ENCODE measurements at regions not wholly inside any gene's neighbourhood (a gene's known extent, or its start where the extent isn't known, plus 50 kb on each side); places are given as distances from the start of the nearest gene placed in this dataset.

- Histone ChIP-seq H3K4me1 (ENCODE audit: control insufficient read depth in 4 of 4, insufficient read depth in 4 of 4, low read length in 3 of 4) (no peaks in the 10 kb centered on the region), H3K36me3 (ENCODE audit: control insufficient read depth in 4 of 4, insufficient read depth in 3 of 4, low read depth in 1 of 4, low read length in 3 of 4) (no peaks in the 10 kb centered on the region), H3K9ac (ENCODE audit: low read depth in 1 of 2, low read length in 2 of 2) (no peak overlapping the region), H3K27me3 (ENCODE audit: control insufficient read depth in 4 of 4, insufficient read depth in 4 of 4, low read length in 3 of 4) (no peaks in the 10 kb centered on the region), H3K27ac (ENCODE audit: low read depth in 1 of 2, low read length in 2 of 2) (no peak overlapping the region), H3K4me3 (ENCODE audit: low read depth in 1 of 3, low read length in 3 of 3) (no peak overlapping the region), H3K9me3 (ENCODE audit: control insufficient read depth in 4 of 4, low read length in 3 of 4) (no peaks in the 10 kb centered on the region)
- DNase-seq (ENCODE audit: low spot score): no peak
- WGBS: 90% methylated on average over 2 of the region's 2 CpGs
- TF ChIP-seq TAF1 (conservative IDR thresholded peaks at IDR 0.05) (no peak), FOXA1 (IDR thresholded peaks at IDR 0.05) (no peak), NR2F2 (IDR thresholded peaks at IDR 0.05) (no peak), ZBTB33 (IDR thresholded peaks at IDR 0.05) (no peak), FOXA2 (IDR thresholded peaks at IDR 0.05) (no peak), CTCF (IDR thresholded peaks at IDR 0.05; ENCODE audit: low read depth, low read length, missing input control) (no peak), GABPA (IDR thresholded peaks at IDR 0.05 in 1 of 2, conservative IDR thresholded peaks at IDR 0.05 in 1 of 2) (no peak), RXRA (IDR thresholded peaks at IDR 0.05) (no peak), EGR1 (IDR thresholded peaks at IDR 0.05; ENCODE audit: low read depth in 2 of 2) (no peak), YY1 (IDR thresholded peaks at IDR 0.05) (no peak), ATF3 (IDR thresholded peaks at IDR 0.05) (no peak), SP1 (IDR thresholded peaks at IDR 0.05) (no peak), JUND (IDR thresholded peaks at IDR 0.05) (no peak), RAD21 (IDR thresholded peaks at IDR 0.05) (no peak), HNF4A (conservative IDR thresholded peaks at IDR 0.05) (no peak)
- TF ChIP-seq, protein P1, sequence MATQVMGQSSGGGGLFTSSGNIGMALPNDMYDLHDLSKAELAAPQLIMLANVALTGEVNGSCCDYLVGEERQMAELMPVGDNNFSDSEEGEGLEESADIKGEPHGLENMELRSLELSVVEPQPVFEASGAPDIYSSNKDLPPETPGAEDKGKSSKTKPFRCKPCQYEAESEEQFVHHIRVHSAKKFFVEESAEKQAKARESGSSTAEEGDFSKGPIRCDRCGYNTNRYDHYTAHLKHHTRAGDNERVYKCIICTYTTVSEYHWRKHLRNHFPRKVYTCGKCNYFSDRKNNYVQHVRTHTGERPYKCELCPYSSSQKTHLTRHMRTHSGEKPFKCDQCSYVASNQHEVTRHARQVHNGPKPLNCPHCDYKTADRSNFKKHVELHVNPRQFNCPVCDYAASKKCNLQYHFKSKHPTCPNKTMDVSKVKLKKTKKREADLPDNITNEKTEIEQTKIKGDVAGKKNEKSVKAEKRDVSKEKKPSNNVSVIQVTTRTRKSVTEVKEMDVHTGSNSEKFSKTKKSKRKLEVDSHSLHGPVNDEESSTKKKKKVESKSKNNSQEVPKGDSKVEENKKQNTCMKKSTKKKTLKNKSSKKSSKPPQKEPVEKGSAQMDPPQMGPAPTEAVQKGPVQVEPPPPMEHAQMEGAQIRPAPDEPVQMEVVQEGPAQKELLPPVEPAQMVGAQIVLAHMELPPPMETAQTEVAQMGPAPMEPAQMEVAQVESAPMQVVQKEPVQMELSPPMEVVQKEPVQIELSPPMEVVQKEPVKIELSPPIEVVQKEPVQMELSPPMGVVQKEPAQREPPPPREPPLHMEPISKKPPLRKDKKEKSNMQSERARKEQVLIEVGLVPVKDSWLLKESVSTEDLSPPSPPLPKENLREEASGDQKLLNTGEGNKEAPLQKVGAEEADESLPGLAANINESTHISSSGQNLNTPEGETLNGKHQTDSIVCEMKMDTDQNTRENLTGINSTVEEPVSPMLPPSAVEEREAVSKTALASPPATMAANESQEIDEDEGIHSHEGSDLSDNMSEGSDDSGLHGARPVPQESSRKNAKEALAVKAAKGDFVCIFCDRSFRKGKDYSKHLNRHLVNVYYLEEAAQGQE (IDR thresholded peaks at IDR 0.05): no peak
Measured at GRCh38 chr13:44795176-44795575, 194.1 kb downstream of the NUFIP1 start.

DNA sequence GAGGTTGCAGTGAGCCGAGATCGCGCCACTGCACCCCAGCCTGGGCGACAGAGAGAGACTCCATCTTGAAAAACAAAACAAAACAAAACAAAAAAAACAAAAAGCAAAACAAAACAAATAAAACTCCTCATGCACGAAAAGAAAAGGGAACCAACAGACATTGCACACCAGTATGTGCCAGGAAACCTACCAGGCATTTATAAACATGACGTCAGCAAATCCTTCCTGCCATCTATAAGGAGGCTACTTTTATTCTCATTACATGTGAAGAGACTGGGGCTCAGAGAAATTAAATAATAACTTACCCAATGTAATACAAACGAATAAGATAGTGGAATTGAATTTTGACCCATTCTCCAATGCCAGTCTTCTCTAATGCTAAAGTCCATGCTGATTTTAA is 197.2 kb downstream of the NUFIP1 start:
- H3K27ac ChIP-seq (ENCODE audit: low read depth in 1 of 2, low read length in 2 of 2): no peak overlapping the region
- H3K27me3 ChIP-seq (ENCODE audit: control insufficient read depth in 4 of 4, insufficient read depth in 4 of 4, low read length in 3 of 4): no peaks in the 10 kb centered on the region
- no peak overlapping the region for H3K4me3 ChIP-seq (ENCODE audit: low read depth in 1 of 3, low read length in 3 of 3)
- DNase-seq (ENCODE audit: low spot score): no peak
- H3K9ac ChIP-seq (ENCODE audit: low read depth in 1 of 2, low read length in 2 of 2): no peak overlapping the region
- no peaks in the 10 kb centered on the region for H3K4me1 ChIP-seq (ENCODE audit: control insufficient read depth in 4 of 4, insufficient read depth in 4 of 4, low read length in 3 of 4)
- 84% methylated on average over 7 of the region's 7 CpGs for WGBS
- no peaks in the 10 kb centered on the region for H3K36me3 ChIP-seq (ENCODE audit: control insufficient read depth in 4 of 4, insufficient read depth in 3 of 4, low read depth in 1 of 4, low read length in 3 of 4)
- TF ChIP-seq ZBTB33 (IDR thresholded peaks at IDR 0.05) (no peak), CTCF (IDR thresholded peaks at IDR 0.05; ENCODE audit: low read depth, low read length, missing input control) (no peak), YY1 (IDR thresholded peaks at IDR 0.05) (no peak), FOXA1 (IDR thresholded peaks at IDR 0.05) (no peak), SP1 (IDR thresholded peaks at IDR 0.05) (no peak)
- H3K9me3 ChIP-seq (ENCODE audit: control insufficient read depth in 4 of 4, low read length in 3 of 4): no peaks in the 10 kb centered on the region

Data from liver (tissue), 8 donors.